ENCODE measurements at regions not wholly inside any gene's neighbourhood (a gene's known extent, or its start where the extent isn't known, plus 50 kb on each side); places are given as distances from the start of the nearest gene placed in this dataset.

DNA sequence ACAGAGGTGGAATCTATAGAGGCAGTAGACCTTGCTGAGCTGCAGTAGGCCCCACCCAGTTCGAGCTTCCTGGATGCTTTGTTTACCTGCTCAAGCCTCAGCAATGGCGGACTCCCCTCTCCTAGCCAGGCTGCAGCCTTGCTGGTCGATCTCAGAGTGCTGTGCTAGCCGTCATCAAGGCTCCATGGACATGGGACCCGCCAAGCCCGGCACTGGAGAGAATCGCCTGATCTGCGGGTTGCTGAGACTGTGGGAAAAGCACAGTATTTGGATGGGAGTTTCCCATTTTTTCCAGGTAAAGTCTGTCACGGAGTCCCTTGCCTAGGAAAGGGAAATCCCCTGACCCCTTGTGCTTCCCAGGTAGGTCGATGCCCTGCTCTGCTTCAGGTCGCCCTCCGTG lies 124.8 kb upstream of the KLF8 start:
- no peak for TF ChIP-seq CTCF (IDR thresholded peaks at IDR 0.05)
- TF ChIP-seq ZFX (IDR thresholded peaks at IDR 0.05; ENCODE audit: borderline replicate concordance) = no peak

All from 22Rv1 (cell line).